ENCODE measurements at regions not wholly inside any gene's neighbourhood (a gene's known extent, or its start where the extent isn't known, plus 50 kb on each side); places are given as distances from the start of the nearest gene placed in this dataset.

DNA sequence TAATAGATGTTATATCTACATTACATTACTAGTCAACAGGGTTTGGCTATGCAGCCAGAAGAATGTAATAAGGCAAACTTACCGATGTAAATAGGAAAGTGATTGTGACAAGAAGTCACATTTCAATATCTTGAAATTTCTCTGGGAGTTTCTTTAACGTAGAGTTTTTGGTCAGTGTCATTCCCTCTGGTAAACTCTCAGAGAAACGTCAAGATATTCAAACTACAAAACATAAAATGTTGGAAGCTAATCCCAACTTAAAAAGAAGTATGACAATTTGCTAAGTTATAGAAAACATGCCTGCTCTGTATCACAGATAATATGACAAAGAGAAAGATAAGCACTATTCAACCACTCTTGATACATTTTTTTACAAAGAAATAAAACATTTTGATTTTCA lies 111.2 kb upstream of the PRICKLE2 start:
- no peak for TF ChIP-seq CEBPB (IDR thresholded peaks at IDR 0.05)
- TF ChIP-seq, protein P1, sequence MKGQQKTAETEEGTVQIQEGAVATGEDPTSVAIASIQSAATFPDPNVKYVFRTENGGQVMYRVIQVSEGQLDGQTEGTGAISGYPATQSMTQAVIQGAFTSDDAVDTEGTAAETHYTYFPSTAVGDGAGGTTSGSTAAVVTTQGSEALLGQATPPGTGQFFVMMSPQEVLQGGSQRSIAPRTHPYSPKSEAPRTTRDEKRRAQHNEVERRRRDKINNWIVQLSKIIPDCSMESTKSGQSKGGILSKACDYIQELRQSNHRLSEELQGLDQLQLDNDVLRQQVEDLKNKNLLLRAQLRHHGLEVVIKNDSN (IDR thresholded peaks at IDR 0.05): no peak
- TF ChIP-seq, protein P2, sequence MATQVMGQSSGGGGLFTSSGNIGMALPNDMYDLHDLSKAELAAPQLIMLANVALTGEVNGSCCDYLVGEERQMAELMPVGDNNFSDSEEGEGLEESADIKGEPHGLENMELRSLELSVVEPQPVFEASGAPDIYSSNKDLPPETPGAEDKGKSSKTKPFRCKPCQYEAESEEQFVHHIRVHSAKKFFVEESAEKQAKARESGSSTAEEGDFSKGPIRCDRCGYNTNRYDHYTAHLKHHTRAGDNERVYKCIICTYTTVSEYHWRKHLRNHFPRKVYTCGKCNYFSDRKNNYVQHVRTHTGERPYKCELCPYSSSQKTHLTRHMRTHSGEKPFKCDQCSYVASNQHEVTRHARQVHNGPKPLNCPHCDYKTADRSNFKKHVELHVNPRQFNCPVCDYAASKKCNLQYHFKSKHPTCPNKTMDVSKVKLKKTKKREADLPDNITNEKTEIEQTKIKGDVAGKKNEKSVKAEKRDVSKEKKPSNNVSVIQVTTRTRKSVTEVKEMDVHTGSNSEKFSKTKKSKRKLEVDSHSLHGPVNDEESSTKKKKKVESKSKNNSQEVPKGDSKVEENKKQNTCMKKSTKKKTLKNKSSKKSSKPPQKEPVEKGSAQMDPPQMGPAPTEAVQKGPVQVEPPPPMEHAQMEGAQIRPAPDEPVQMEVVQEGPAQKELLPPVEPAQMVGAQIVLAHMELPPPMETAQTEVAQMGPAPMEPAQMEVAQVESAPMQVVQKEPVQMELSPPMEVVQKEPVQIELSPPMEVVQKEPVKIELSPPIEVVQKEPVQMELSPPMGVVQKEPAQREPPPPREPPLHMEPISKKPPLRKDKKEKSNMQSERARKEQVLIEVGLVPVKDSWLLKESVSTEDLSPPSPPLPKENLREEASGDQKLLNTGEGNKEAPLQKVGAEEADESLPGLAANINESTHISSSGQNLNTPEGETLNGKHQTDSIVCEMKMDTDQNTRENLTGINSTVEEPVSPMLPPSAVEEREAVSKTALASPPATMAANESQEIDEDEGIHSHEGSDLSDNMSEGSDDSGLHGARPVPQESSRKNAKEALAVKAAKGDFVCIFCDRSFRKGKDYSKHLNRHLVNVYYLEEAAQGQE (IDR thresholded peaks at IDR 0.05; ENCODE audit: low read depth): no peak
- TF ChIP-seq RAD21 (IDR thresholded peaks at IDR 0.05; ENCODE audit: low read depth): no peak
- TF ChIP-seq TEAD4 (IDR thresholded peaks at IDR 0.05): no peak
- TF ChIP-seq TCF12 (IDR thresholded peaks at IDR 0.05; ENCODE audit: low read depth): no peak
- TF ChIP-seq, protein P3, sequence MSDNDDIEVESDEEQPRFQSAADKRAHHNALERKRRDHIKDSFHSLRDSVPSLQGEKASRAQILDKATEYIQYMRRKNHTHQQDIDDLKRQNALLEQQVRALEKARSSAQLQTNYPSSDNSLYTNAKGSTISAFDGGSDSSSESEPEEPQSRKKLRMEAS (IDR thresholded peaks at IDR 0.05): no peak
- no peak for TF ChIP-seq EP300 (IDR thresholded peaks at IDR 0.05; ENCODE audit: borderline replicate concordance)
- no peak for TF ChIP-seq ZBTB7A (IDR thresholded peaks at IDR 0.05; ENCODE audit: low read depth)
- no peak for TF ChIP-seq NFIC (IDR thresholded peaks at IDR 0.05)
- TF ChIP-seq TAF1 (IDR thresholded peaks at IDR 0.05; ENCODE audit: low read depth): no peak
- TF ChIP-seq EGR1 (IDR thresholded peaks at IDR 0.05): no peak
- no peak for TF ChIP-seq YY1 (IDR thresholded peaks at IDR 0.05; ENCODE audit: low read depth)
- no peak for TF ChIP-seq CREB1 (IDR thresholded peaks at IDR 0.05; ENCODE audit: low read depth)
- no peak for TF ChIP-seq FOXM1 (IDR thresholded peaks at IDR 0.05; ENCODE audit: borderline replicate concordance, low read depth)

DNA sequence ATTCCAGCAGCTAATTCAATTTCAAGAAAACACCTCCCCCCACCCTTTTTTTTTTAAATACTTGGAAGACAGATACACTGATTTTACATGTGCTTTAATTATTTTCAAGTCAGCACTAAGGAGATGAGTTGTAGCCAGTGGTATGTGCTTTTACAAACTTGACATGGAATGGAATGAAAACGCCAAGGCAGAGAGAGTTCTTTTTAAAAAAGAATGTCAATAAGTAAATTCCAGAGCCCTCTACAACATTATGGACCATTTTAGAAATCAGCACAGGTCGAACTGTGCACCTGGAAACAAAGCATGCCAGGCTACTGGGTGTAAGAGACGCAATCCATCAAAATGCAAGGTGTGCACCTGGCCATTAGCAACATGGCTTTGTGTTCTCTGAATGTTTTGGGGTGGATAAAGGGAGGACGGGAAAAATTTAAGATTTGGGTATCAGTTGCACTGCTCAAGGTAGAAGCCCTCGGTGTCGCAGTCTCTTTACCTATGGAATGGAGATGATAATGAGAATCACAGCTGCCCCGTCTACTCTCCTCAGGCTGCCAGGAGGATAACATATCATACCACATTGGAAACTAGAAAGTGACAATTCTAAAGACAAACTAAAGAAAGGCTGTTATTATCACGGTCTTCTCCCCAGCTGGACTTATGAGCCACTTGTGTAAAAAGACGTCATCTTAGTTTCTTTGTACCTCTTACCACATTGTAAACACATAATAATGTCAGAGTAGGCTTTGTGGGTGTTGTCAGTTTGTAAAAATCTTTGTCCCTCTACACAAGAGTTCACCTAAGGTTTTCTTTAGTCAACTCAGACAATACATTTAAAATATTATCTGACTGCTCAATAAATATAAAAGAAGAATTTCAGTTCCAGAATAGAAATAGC lies 107.4 kb upstream of the PRICKLE2 start:
- TF ChIP-seq FOXM1 (IDR thresholded peaks at IDR 0.05; ENCODE audit: borderline replicate concordance, low read depth) (no peak), YY1 (IDR thresholded peaks at IDR 0.05; ENCODE audit: low read depth) (no peak), TEAD4 (IDR thresholded peaks at IDR 0.05) (no peak), EGR1 (IDR thresholded peaks at IDR 0.05) (no peak), TCF12 (IDR thresholded peaks at IDR 0.05; ENCODE audit: low read depth) (no peak), ZBTB7A (IDR thresholded peaks at IDR 0.05; ENCODE audit: low read depth) (no peak), CEBPB (IDR thresholded peaks at IDR 0.05) (no peak), RAD21 (IDR thresholded peaks at IDR 0.05; ENCODE audit: low read depth) (no peak), NFIC (IDR thresholded peaks at IDR 0.05) (no peak)
- TF ChIP-seq, protein P1 (IDR thresholded peaks at IDR 0.05): no peak
- TF ChIP-seq, protein P2 (IDR thresholded peaks at IDR 0.05; ENCODE audit: low read depth): no peak

DNA sequence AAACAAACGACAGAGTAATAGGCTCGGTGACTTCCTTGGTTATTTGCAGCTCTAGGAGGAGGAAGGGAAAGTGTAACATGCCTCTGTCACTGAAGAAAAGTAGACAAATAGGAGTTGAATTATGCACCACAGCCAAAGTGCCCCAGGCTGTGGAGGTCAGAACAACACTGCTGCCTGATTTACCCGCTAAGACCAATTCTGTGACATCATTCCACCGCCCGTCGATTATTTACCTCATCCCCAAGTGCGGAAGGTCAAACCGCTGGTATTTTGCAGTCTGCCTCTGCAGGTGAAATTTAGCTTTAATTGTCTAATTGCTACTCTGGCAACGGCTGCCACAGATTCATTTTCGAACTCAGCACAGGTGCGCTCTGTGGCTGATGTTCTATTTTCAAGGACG lies 106.3 kb upstream of the PRICKLE2 start:
- TF ChIP-seq TAF1 (IDR thresholded peaks at IDR 0.05; ENCODE audit: low read depth) (no peak), CEBPB (IDR thresholded peaks at IDR 0.05) (no peak), EGR1 (IDR thresholded peaks at IDR 0.05) (no peak), YY1 (IDR thresholded peaks at IDR 0.05; ENCODE audit: low read depth) (no peak), ZBTB7A (IDR thresholded peaks at IDR 0.05; ENCODE audit: low read depth) (no peak), RAD21 (IDR thresholded peaks at IDR 0.05; ENCODE audit: low read depth) (no peak), CREB1 (IDR thresholded peaks at IDR 0.05; ENCODE audit: low read depth) (no peak), EP300 (IDR thresholded peaks at IDR 0.05; ENCODE audit: borderline replicate concordance) (no peak), TCF12 (IDR thresholded peaks at IDR 0.05; ENCODE audit: low read depth) (no peak), FOXM1 (IDR thresholded peaks at IDR 0.05; ENCODE audit: borderline replicate concordance, low read depth) (no peak), TEAD4 (IDR thresholded peaks at IDR 0.05) (no peak), NFIC (IDR thresholded peaks at IDR 0.05) (no peak)
- TF ChIP-seq, protein P2 (IDR thresholded peaks at IDR 0.05; ENCODE audit: low read depth): no peak
- TF ChIP-seq, protein P1 (IDR thresholded peaks at IDR 0.05): no peak
- TF ChIP-seq, protein P3 (IDR thresholded peaks at IDR 0.05): no peak

All from Ishikawa (cell line).